ENCODE measurements at regions not wholly inside any gene's neighbourhood (a gene's known extent, or its start where the extent isn't known, plus 50 kb on each side); places are given as distances from the start of the nearest gene placed in this dataset.

DNA sequence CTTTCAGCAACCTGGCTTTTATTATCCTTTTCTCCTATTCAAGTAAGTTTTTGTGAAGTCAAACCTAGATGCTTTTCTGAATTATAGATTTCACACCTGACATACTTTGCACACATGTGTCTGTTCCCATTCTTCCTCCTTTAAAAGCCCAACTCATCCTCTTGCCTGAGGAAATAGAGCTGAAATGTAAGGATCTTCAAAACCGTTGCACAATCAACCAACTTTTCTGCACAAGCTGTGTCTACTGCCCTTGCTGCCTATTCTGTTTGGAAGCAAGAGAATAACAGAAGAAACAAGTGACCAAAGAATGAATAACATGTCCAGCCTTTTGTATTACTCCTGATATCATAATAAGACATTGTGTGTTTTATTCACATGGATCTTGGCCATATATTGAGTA lies 95.1 kb upstream of the ITGA1 start:
- POLR2A ChIA-PET = interaction anchor here (1.4 kb wide), 1 partner anchor 107 kb away, joined by 3 read pairs; no protein-coding TSS in a partner anchor
- WGBS (ENCODE audit: low lambda C conversion rate) = 54% methylated on average over 1 of the region's 1 CpG
- DNase-seq = no peak
- Histone ChIP-seq H3K9me3 (no peaks in the 10 kb centered on the region), H3K4me2 (no peak overlapping the region), H3K79me2 (ENCODE audit: insufficient read depth) (no peaks in the 10 kb centered on the region), H3K4me3 (ENCODE audit: low read depth in 2 of 2, low read length in 1 of 2) (no peak overlapping the region), H3K36me3 (replicated peaks in 1 of 2; ENCODE audit: control insufficient read depth in 1 of 2, insufficient read depth in 2 of 2, low read length in 1 of 2) (no peaks in the 10 kb centered on the region), H3K27me3 (ENCODE audit: insufficient read depth) (no peaks in the 10 kb centered on the region), H3K27ac (ENCODE audit: low read depth in 2 of 2, low read length in 1 of 2) (peak overlapping the region; percentile 60 to 86; a peak in 3 of 4 replicates), H3K9ac (peak overlapping the region; percentile 18; the same call in 1 of the 2 replicates), H3K4me1 (ENCODE audit: control insufficient read depth in 1 of 2, insufficient read depth in 2 of 2, low read depth in 1 of 2, low read length in 1 of 2) (peaks cover 6 to 13% of the 10 kb centered on the region in 2 experiments), H2AFZ (ENCODE audit: low read depth) (no peak overlapping the region), H4K20me1 (ENCODE audit: insufficient read depth) (no peaks in the 10 kb centered on the region), H3K9me2 (no peaks in the 10 kb centered on the region), H3F3A (replicated peaks; ENCODE audit: insufficient read depth) (peaks cover 7% of the 10 kb centered on the region)
- CTCF ChIA-PET = interaction anchor here (0.6 to 2.3 kb wide), 14 partner anchors 10 to 404 kb away, joined by 3 to 9 read pairs (median 4); partner anchors contain the start of genes ITGA1 and PELO
- TF ChIP-seq RXRA (IDR thresholded peaks at IDR 0.05; ENCODE audit: borderline replicate concordance, low read depth) (no peak), ELF1 (IDR thresholded peaks at IDR 0.05) (no peak), JUND (IDR thresholded peaks at IDR 0.05) (no peak), EP300 (IDR thresholded peaks at IDR 0.05; ENCODE audit: borderline replicate concordance in 1 of 2, low read depth in 1 of 2, low read length in 1 of 2) (no peak)
- TF ChIP-seq, protein P1, sequence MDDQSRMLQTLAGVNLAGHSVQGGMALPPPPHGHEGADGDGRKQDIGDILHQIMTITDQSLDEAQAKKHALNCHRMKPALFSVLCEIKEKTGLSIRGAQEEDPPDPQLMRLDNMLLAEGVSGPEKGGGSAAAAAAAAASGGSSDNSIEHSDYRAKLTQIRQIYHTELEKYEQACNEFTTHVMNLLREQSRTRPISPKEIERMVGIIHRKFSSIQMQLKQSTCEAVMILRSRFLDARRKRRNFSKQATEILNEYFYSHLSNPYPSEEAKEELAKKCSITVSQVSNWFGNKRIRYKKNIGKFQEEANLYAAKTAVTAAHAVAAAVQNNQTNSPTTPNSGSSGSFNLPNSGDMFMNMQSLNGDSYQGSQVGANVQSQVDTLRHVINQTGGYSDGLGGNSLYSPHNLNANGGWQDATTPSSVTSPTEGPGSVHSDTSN (IDR thresholded peaks at IDR 0.05) = no peak
- TF ChIP-seq, protein P2, sequence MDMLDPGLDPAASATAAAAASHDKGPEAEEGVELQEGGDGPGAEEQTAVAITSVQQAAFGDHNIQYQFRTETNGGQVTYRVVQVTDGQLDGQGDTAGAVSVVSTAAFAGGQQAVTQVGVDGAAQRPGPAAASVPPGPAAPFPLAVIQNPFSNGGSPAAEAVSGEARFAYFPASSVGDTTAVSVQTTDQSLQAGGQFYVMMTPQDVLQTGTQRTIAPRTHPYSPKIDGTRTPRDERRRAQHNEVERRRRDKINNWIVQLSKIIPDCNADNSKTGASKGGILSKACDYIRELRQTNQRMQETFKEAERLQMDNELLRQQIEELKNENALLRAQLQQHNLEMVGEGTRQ (IDR thresholded peaks at IDR 0.05; ENCODE audit: borderline replicate concordance, low read depth, low read length) = no peak
- TF ChIP-seq, protein P3, sequence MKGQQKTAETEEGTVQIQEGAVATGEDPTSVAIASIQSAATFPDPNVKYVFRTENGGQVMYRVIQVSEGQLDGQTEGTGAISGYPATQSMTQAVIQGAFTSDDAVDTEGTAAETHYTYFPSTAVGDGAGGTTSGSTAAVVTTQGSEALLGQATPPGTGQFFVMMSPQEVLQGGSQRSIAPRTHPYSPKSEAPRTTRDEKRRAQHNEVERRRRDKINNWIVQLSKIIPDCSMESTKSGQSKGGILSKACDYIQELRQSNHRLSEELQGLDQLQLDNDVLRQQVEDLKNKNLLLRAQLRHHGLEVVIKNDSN (IDR thresholded peaks at IDR 0.05; ENCODE audit: borderline replicate concordance, low read depth) = no peak
- TF ChIP-seq, protein P4, sequence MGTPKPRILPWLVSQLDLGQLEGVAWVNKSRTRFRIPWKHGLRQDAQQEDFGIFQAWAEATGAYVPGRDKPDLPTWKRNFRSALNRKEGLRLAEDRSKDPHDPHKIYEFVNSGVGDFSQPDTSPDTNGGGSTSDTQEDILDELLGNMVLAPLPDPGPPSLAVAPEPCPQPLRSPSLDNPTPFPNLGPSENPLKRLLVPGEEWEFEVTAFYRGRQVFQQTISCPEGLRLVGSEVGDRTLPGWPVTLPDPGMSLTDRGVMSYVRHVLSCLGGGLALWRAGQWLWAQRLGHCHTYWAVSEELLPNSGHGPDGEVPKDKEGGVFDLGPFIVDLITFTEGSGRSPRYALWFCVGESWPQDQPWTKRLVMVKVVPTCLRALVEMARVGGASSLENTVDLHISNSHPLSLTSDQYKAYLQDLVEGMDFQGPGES (IDR thresholded peaks at IDR 0.05; ENCODE audit: low read depth, low read length) = no peak

- no peaks in the 10 kb centered on the region for H3K9me2 ChIP-seq
- peak; percentile 12 for DNase-seq
- POLR2A ChIA-PET = no interaction called here
- H3K27me3 ChIP-seq (ENCODE audit: insufficient read depth) = no peaks in the 10 kb centered on the region
- H3F3A ChIP-seq (replicated peaks; ENCODE audit: insufficient read depth) = peaks cover 7% of the 10 kb centered on the region
- H2AFZ ChIP-seq (ENCODE audit: low read depth) = no peak overlapping the region
- H3K4me1 ChIP-seq (ENCODE audit: control insufficient read depth in 1 of 2, insufficient read depth in 2 of 2, low read depth in 1 of 2, low read length in 1 of 2) = peaks cover 6 to 13% of the 10 kb centered on the region in 2 experiments
- H3K9ac ChIP-seq = no peak overlapping the region
- H3K4me3 ChIP-seq (ENCODE audit: low read depth in 2 of 2, low read length in 1 of 2) = no peak overlapping the region
- TF ChIP-seq MAX (IDR thresholded peaks at IDR 0.05; ENCODE audit: low read depth) = no peak
- TF ChIP-seq SMC3 (IDR thresholded peaks at IDR 0.05; ENCODE audit: low read depth, low read length) = peak; percentile 67
- peak; percentile 72 for TF ChIP-seq CTCF (IDR thresholded peaks at IDR 0.05)
- peak; percentile 78 for TF ChIP-seq RAD21 (IDR thresholded peaks at IDR 0.05; ENCODE audit: low read length)
- CTCF ChIA-PET = interaction anchor here (0.5 to 2.3 kb wide), 19 partner anchors 9 to 403 kb away, joined by 3 to 9 read pairs (median 4); partner anchors contain the start of genes ITGA1 and PELO
- no peaks in the 10 kb centered on the region for H3K36me3 ChIP-seq (replicated peaks in 1 of 2; ENCODE audit: control insufficient read depth in 1 of 2, insufficient read depth in 2 of 2, low read length in 1 of 2)
- no peaks in the 10 kb centered on the region for H3K9me3 ChIP-seq
- peak overlapping the region in 1 of 2 experiments; percentile 86; a peak in 2 of 4 replicates for H3K27ac ChIP-seq (ENCODE audit: low read depth in 2 of 2, low read length in 1 of 2)
- no peak overlapping the region for H3K4me2 ChIP-seq
- no peaks in the 10 kb centered on the region for H3K79me2 ChIP-seq (ENCODE audit: insufficient read depth)
- no peaks in the 10 kb centered on the region for H4K20me1 ChIP-seq (ENCODE audit: insufficient read depth)
Measured at GRCh38 chr5:52693280-52693679, 94.4 kb upstream of the ITGA1 start.
